Germinal center (tissue), 1 donor: ENCODE measurements at regions not wholly inside any gene's neighbourhood (a gene's known extent, or its start where the extent isn't known, plus 50 kb on each side); places are given as distances from the start of the nearest gene placed in this dataset.

Experiments used
- DNase-seq: peaks from one replicate; pipeline ENCODE4 v3.0.0; 2012; ENCODE audit warnings: mixed read lengths, low spot score

DNA sequence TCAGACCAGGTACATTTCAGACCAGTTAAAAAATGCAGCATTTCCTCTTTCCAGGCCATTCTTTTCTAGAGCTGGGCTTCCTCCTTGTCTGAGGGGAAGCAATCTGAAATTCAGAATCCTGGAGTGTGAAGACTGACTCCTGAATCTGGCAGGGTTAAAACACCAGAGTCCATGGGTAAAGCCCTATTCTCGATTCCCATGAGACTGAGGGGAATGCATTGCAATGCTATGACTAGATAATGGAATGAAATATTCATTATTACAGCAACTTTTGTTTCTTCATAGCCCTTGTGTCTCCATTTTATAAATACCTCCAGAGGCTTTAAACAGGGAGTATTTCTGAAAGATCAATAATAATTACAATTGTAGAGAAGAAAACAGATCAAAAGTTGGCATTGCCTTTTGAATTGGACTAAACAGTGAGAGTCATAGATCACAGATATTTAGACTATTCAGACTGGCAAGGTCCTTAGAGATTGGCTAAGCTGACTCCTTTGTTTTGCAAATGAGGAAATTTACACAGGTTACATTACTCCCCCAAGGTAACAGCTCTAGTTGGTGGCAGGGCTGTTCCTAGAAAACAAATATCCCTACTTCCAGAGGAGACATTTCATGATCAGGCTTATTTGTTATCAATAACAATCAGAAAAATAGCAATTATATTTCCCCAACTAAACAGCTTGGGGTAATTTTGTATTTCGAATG is 632.6 kb upstream of the KIRREL3 start:
- DNase-seq, result no peak

DNA sequence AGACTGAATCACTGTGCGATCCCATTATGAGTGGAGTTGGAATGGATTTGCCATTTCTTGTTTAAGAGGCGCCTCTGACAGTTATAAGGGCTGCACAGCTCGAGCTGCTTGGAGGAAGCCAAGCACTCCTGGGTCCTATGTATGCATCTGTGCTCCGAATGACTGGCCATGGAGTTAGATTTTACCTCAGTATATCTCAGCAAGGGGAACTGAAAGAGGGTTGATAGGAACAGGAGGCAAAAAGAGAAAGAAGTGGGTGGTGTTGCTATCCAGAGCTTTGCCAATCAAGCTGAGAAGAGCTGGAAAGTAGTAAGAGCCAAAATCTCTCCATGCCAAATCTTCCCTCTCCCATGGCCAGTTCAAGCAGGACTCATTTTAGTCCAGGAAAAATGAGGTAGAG is 632.0 kb upstream of the KIRREL3 start:
- peak; percentile 2 for DNase-seq

DNA sequence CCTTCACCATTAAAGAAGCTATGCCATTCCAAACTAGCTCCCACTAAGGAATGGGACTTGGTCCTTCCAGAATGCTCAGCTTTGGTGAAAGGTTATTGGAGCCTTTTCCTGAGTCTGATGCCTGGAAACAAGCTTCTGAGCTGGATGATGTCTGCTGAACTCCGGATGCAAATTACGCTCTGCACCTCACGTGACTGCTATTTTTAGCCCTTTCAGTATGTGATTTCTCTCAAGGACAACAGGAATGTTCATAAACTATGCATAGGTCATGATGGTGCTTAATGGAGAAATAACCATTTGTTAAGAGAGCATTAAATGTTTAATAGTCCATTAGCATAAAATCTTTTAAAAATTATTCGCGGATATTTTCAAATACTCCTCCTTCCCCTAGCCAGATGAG is 631.4 kb upstream of the KIRREL3 start:
- DNase-seq, result no peak

DNA sequence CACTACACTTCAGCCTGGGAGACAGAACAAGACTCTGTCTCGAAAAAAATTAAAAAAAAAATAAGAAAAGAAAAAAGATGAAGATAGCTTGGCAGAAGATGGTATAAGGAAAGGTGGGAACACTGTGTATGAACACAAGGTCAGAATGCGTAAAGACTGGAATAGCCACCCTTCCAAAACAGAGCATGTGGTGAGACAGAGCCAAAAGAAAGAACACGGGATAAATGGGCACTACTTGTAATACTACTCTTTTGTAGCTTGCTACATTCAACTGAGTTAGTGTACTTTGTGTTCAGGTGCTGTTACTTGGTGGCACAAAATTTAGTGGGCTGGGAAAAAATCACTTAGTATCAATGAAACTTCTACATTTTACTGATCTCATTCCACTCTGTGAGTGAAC is 628.6 kb upstream of the KIRREL3 start:
- no peak for DNase-seq

DNA sequence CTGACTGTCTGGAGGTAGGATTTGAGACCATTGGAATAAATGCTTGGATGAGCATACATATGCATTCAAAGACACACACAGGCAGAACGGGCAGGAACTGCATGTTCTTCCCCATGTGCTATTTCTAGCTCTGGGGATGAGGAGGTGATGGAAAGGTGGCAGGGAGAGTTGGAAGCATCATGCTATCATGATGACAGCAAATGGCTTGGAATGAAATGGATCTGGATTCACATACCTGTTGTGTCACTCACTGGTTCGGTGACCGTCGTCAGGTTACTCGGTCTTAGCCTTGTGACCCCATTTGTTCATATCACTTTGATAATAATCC is 627.9 kb upstream of the KIRREL3 start:
- no peak for DNase-seq

DNA sequence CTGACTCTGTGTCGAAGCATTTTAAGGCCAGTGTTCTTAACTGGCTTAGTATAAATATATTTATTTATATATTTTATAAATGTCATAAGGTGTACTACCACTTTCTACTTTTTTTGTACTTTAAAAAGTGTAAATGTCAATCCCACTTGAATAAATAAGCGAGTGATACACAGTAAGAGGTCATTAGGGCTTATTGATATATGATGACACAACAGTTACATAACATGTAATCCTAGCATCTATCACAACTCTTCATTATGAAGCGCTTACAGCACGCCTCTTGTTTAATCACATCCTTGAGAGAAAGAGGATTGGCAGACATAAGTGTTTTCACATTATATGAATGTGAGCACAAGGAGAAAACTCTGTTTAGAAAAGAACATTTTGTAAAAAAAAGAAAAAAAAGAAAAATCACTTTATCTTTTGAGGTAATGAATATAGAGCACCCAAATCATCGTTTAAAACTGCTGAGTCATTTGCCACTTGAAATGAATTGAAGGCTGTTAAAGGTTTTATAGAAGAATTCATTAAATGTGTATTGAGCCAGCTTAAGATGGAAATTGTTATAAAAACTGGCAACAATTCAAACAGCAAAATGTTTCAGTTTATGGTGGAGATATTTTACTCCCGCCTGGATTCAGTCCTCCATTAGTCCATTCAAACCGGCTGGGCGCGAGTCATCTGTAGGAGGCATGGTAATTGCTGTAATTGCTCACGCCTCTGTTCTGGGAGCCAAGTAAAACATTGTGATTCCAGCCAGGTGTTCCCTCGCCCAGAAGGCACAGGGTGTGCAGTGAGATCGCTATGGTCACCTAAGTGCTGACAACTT is 627.3 kb upstream of the KIRREL3 start:
- no peak for DNase-seq

DNA sequence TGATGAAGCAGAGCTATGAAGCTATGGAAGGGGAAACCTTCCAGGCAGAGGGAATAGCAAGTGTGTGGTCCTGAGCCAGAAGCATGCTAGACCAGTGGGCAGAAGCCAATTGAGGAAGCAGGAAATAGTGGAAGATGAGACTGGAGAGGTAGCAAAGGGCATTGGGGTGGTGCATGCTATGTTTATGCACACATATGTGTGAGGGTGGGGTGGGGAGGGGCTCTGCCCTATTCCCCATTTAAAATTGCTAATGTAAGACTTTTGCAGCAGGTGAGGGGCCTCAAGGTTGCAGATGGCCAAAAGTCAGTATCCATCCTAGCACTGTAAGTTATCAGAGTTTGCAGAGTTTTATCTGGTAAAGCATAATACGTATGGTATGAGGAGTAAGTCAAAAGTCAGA is 626.6 kb upstream of the KIRREL3 start:
- no peak for DNase-seq

DNA sequence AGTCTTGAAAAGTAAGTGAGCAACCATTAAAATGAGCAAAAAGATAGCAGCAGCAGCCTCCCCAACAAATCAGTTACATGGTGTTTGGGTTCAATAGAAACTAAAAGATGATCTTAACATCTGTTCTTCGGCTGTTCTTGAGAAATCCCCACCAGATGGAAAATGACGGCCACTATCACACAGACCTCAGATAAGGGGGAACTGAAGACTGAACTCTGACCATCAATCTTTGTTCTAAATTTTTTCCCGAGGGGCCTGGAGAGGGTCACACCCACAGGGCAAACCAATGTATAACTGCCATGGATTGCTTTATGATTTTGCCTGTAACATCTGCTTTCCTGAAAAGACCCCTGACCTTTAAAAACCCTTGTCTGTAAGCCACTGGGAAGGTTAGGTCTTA is 624.8 kb upstream of the KIRREL3 start:
- no peak for DNase-seq

DNA sequence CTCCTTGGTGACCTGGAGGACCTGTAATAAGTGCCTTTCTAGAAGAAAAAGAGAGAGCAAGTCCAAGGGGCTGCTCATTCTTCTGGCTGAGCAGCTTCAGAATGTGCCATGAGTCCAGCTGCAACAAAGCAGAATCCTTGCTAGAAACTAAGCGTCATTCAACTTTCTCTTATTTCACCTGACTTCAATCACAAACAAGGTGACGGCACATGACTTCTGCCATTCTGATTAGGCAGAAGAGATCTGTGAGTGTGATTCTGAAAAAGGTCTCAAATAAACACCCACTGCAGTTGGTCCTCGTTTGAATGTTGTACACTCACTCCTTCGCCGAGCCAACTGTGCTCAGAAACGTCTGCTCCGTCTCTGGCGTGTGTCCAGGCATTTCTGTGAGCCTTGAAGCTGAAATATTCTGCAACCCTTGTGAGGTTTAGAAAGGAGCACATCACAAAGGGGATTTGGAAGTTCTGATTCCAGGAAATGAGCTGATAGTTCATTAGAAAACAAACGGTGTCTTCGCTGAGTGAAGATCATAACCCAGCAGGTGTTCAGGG is 623.8 kb upstream of the KIRREL3 start:
- DNase-seq, result no peak

DNA sequence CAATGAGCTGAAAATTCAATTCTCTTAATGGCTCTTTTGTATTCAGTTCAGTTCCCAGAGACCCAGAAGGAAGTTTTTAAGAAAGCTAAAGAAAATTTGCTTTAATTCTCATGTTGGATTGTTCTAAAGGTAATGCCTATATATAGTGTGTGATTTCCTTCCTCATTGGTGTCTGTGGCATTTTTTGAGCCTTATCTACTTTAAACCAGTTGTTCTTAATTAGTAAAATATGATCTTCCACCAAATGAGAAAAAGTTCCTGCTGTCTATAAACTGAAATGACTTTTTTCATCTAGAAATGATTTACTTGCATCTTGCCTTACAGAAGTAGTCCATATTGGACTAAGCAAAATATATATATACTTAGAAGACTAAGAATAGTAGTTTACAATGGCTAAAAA is 622.1 kb upstream of the KIRREL3 start:
- no peak for DNase-seq

DNA sequence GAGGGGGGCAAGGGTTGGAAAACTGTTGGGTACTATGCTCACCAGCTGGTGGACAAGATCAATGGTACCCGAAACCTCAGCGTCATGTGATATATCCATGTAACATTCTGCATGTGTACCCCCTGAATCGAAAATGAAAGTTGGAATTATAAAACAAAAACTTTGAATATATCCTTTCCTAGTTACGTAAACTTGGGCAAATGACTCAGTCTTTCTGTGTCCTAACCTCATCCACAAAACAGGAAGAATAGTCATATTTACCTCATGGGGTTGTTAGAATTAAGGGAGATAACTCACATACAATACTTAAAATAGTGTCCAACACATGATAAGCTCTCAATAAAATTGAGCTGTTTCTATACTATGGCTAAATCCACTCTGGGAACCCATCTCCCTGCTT is 620.1 kb upstream of the KIRREL3 start:
- no peak for DNase-seq

DNA sequence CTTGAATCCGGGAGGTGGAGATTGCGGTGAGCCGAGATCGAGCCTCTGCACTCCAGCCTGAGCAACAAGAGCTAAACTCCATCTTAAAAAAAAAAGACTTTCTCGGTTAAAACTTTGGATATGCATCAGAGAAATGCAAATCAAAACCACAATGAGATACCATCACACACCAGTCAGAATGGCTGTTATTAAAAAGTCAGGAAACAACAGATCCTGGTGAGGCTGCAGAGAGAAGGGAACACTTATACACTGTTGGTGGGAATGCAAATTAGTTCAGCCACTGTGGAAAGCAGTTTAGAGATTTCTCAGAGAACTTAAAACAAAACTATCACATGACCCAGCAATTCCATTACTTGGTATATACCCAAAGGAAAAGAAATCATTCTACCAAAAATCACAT is 619.4 kb upstream of the KIRREL3 start:
- no peak for DNase-seq

DNA sequence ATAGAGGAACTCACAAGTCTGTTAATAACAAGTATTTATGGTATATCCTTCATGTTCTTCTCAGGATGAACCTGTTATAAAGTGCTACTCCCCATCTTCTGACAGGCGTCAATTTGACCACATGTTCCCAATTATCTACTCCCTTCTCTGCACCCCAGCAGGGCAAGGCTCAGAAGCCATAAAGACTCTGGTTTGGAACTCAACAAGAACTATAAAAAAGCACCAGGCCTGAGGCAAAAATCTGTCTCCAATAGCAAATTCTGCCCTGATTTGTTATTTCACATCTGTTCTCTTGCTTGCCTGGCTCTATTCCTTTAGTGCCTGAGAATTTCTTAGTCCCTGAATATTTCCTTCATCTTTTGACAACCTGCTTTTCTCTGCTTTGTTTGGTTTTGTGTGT is 618.2 kb upstream of the KIRREL3 start:
- DNase-seq, result no peak

DNA sequence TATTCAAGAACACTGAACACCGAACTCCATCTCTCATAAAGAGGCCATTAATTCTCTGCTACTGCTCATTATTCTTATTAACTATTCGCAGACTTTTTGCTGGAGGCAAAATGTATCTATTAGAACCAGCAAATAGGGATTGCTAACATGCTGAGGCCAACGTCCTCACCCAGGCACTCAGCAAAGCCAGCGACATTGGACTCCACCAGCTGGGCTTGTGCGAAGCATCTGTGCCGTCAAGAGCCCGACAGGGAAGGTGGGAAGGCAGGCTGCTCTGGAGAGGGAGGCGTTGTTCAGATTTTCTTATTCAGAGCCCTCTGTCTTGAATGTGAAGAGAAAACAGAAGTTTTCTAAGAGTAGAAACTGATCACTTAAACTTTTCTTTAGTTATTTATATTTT is 615.6 kb upstream of the KIRREL3 start:
- DNase-seq, result no peak

DNA sequence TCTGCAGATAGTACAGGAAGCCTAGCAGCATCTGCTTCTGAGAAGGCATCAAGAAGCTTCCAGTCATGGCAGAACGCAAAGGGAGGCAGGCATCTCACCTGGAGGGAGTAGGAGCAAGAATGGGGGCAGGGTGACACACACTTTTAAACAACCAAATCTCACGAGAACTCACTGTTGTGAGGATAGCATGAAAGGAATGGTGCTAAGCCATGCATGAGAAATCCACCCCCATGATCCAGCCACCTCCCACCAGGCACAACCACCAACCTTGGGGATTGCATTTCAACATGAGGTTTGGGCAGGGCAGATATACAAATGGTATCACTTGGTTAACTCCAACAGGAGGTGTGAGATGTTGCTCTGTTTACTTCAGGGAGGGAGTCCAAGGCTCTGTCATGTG is 612.0 kb upstream of the KIRREL3 start:
- no peak for DNase-seq

DNA sequence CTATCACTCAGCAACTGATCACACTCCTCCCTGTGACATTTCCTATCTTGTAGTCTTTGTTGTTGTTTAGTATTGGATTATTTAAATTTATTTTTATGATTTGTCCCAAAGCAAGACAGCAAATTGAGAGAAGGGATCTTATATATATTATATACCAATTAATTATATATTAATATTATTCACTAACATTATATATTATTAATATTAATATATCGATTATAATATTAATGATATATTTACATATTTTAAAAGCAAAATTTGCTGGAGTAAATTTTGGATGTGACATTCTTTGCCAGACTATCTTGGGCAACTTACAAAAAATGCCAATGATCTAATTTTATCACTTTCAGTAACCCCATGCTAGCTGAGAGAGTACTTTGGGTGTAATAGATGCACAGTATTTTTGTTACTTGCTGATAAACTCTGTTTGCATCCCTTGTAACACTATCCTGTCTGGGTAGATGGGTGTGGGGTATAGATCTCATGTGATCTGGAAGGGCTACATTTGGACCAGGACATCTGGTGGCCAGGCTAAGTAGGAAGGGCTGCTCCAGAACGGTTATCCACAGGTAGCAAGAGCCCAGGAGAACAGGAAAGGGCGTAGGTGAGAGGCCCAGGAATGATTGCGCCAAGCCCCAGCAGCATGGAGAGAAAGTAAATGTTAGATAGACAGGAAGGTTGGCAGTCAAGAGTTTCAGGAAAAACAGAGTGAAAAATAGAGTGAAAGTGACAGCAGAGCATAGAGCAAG is 608.6 kb upstream of the KIRREL3 start:
- DNase-seq, result no peak

DNA sequence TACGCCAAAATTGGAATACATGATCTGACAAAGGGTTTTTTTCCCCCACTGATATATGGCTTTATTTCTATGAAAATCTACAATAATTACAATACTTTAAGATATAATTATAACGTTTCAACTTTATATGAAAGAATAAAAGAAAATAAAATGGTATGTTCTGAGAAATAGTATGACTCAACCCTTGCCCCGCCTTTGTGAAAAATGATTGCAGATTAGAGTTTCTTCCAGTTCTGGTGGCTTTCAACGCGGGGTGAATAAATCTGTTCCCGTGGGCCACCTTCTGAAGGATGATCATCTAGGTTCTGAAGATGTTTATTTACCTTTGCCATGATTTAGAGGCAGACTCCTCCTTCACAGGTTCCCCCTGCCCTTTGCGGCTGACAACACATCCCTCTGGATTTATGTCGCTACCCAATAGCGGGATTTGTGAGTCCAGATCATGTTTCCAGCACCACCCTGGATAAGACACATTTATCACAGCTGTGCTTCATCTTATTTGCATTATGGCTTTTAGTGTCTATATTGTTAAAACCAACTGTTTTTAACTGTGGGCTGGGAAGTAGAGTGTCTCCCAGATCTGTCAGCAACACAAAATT is 607.0 kb upstream of the KIRREL3 start:
- no peak for DNase-seq

DNA sequence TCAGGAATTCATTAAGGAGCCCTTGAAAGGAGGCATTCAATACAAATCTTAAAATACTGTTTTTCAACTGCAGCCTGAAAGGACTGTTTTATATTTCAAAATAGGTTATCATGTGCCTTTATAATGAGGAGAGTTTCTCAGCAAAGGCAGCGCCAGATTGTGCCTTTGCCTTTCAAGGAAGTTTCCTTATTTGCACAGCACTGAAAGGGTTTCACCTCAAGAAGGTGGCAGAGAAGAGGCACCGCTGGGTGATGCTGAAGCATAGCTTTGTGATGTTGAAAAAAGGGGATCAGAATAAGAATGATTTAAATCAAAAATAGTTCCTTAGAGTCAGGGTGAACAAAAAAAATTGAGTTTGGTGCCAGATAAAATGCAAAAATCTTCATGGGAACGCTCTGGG is 601.0 kb upstream of the KIRREL3 start:
- no peak for DNase-seq

DNA sequence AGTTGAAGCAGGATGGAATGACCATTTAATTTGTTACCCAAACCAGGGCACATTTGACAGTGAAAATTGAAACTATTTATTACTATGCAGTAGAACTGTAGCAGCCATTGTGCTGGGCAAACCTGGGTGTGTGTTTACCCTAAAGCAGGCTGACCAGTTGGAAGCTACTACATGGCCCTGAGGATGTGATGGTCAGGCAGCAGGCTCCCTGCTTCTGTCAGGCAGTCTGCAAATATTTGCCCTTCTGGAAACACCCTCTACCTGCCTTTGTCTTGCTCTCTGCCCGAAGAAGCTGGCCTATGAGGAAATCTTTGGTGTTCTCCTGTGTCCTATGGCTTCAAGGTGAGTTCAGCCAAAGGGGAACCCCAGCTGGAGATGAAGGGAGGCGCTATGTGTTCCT is 600.1 kb upstream of the KIRREL3 start:
- DNase-seq, result no peak

DNA sequence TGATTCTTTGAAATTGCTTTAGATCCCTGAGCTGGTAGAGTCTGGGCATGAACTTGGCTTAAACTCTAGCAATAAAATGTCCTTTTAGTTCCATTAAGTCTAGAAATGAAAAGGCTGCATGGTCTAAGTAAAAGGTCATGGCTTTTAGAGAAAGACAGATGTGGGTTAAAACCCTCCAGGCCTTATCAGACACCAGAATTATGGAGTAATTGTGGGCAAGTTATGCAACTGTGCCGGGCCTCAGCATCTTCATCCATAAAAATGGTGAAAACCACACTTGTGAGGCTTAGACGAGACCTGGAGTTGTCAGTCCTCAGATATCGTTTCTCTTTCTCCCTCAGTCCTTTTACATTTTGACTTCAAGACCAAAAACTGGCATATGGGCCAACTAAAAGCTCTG is 597.9 kb upstream of the KIRREL3 start:
- DNase-seq, result no peak

DNA sequence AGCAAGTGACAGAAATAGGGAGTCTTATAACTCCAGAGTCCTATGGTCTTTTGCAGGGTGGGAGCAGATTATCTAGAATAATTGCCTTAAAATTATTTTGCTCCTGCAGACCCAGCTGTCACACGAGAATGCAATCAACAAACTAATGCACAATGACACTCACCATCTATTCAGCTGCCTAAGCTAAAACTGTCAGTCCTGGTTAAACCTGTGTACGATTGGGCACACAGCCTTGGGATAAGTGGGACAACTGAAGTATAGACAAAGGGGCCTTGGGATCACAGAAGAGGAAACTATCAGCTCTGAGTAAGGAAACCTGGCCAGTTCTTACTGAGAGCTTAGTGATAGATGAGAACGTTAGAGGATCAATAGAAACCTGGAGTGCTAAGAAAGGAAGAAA is 595.9 kb upstream of the KIRREL3 start:
- DNase-seq, result no peak

DNA sequence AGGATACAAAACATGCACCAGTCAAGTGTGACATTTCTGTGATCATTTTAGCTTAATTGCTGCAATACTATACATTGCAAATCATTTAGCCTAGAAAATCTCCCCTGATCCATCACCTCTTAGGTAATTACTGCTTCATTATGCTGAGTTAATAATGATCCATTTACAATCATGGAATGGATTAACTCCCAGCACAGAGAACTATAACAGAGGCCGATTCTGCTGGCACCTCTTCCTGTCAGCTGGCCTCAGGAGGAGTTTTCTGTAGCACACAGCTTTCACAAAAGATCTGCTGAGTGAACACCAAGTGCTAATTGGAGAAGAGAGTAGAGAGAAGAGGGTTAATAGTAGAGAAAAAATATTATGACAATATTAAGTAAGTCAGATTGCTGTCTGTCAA is 591.8 kb upstream of the KIRREL3 start:
- no peak for DNase-seq

DNA sequence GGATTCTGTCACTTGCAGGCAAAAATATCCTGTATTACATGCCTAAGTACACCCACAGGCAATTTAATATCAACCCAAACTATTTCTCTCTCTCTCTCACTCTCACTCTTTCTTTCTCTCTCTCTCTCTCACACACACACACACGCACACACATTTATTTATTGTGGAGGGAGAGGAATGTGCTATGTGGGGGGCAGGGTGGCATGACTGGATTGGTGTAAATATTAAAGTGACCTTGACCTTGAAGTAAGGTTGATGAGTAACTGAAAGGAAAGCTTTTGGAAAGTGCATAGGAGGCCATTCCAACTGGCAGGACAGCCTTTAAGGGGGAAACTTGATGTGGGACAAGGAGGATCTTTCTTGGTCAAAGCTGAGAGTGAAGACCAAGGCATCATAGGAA is 589.7 kb upstream of the KIRREL3 start:
- no peak for DNase-seq
